ENCODE measurements at regions not wholly inside any gene's neighbourhood (a gene's known extent, or its start where the extent isn't known, plus 50 kb on each side); places are given as distances from the start of the nearest gene placed in this dataset.

GRCh38 chr11:134882671-134883297 lies 470.7 kb upstream of the B3GAT1 start:
- no peak for DNase-seq
- Histone ChIP-seq H3K36me3 (no peaks in the 10 kb centered on the region), H3K27me3 (no peaks in the 10 kb centered on the region), H3K4me3 (no peak overlapping the region), H3K27ac (no peak overlapping the region), H3K4me1 (ENCODE audit: insufficient read depth) (no peaks in the 10 kb centered on the region), H3K9me3 (no peaks in the 10 kb centered on the region)
- WGBS, 3 donors: 61 to 67% (median 62%) methylated on average over 13 of the region's 13 CpGs
- intact Hi-C loops (cut with DNase I): no loop called here
- TF ChIP-seq, protein P1, sequence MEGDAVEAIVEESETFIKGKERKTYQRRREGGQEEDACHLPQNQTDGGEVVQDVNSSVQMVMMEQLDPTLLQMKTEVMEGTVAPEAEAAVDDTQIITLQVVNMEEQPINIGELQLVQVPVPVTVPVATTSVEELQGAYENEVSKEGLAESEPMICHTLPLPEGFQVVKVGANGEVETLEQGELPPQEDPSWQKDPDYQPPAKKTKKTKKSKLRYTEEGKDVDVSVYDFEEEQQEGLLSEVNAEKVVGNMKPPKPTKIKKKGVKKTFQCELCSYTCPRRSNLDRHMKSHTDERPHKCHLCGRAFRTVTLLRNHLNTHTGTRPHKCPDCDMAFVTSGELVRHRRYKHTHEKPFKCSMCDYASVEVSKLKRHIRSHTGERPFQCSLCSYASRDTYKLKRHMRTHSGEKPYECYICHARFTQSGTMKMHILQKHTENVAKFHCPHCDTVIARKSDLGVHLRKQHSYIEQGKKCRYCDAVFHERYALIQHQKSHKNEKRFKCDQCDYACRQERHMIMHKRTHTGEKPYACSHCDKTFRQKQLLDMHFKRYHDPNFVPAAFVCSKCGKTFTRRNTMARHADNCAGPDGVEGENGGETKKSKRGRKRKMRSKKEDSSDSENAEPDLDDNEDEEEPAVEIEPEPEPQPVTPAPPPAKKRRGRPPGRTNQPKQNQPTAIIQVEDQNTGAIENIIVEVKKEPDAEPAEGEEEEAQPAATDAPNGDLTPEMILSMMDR (IDR thresholded peaks at IDR 0.05): no peak
- TF ChIP-seq EP300 (IDR thresholded peaks at IDR 0.05) (no peak), POLR2A (IDR thresholded peaks at IDR 0.05) (no peak)

- H3K36me3 ChIP-seq: no peaks in the 10 kb centered on the region
- 71 to 84% (median 74%) methylated on average over 11 of the region's 11 CpGs for WGBS, 3 donors
- H3K27me3 ChIP-seq: no peaks in the 10 kb centered on the region
- intact Hi-C loops (cut with DNase I): no loop called here
- no peak for TF ChIP-seq EP300 (IDR thresholded peaks at IDR 0.05)
- TF ChIP-seq, protein P1 (IDR thresholded peaks at IDR 0.05): no peak
- no peak for TF ChIP-seq POLR2A (IDR thresholded peaks at IDR 0.05)
- no peaks in the 10 kb centered on the region for H3K4me1 ChIP-seq (ENCODE audit: insufficient read depth)
- H3K4me3 ChIP-seq: no peak overlapping the region
- no peak for DNase-seq
- no peak overlapping the region for H3K27ac ChIP-seq
- H3K9me3 ChIP-seq: no peaks in the 10 kb centered on the region
These were observed 470.1 kb upstream of the B3GAT1 start for GRCh38 chr11:134882141-134882540.

DNA sequence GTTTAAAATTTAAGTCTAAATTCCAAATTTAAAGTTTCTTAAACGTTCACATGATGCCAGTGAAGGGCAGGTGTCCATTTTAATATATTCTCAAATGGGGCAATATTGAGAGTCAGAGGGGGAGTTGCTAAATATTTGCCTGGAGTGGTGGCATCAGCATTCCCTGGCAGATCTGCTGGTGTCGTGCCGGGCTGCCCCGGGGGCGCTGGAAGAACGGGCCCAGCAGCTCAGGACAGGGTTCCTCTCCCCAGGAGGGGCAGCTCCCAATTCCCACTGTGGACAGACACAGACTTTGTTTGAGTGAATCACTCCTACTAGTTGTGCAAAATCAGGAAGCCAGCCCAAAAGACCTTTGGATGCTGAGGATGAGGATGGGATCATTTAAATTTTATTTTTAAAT lies 468.7 kb upstream of the B3GAT1 start:
- no peak overlapping the region for H3K27ac ChIP-seq
- 70 to 82% (median 81%) methylated on average over 6 of the region's 6 CpGs for WGBS, 3 donors
- no peaks in the 10 kb centered on the region for H3K9me3 ChIP-seq
- H3K4me3 ChIP-seq: no peak overlapping the region
- no peaks in the 10 kb centered on the region for H3K36me3 ChIP-seq
- TF ChIP-seq EP300 (IDR thresholded peaks at IDR 0.05): no peak
- no peak for TF ChIP-seq POLR2A (IDR thresholded peaks at IDR 0.05)
- TF ChIP-seq, protein P1 (IDR thresholded peaks at IDR 0.05): no peak
- intact Hi-C loops (cut with DNase I): no loop called here
- no peak for DNase-seq
- no peaks in the 10 kb centered on the region for H3K4me1 ChIP-seq (ENCODE audit: insufficient read depth)
- no peaks in the 10 kb centered on the region for H3K27me3 ChIP-seq

DNA sequence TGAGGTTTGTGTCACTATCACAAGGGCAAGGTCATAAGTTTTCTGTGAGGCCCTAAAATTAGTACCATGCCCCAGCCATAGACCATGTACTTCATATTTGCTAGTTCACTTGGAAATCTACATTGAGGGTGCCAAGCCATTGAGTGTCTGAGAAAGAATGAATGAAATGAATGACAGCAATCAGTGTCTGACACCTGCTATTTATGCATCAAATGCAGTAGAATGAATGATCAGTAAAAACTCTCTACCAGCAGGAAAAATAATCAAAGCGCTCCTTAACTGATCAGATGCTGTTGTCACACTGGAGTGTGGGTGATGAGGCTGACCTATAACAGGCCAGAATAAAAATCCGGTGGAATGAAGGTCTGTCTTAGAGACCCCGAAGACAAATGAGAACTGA lies 467.9 kb upstream of the B3GAT1 start:
- H3K4me3 ChIP-seq: no peak overlapping the region
- H3K9me3 ChIP-seq: no peaks in the 10 kb centered on the region
- no peaks in the 10 kb centered on the region for H3K27me3 ChIP-seq
- H3K36me3 ChIP-seq: no peaks in the 10 kb centered on the region
- no peak overlapping the region for H3K27ac ChIP-seq
- 75 to 88% (median 81%) methylated on average over 3 of the region's 3 CpGs for WGBS, 3 donors
- TF ChIP-seq EP300 (IDR thresholded peaks at IDR 0.05) (no peak), POLR2A (IDR thresholded peaks at IDR 0.05) (no peak)
- TF ChIP-seq, protein P1 (IDR thresholded peaks at IDR 0.05): no peak
- H3K4me1 ChIP-seq (ENCODE audit: insufficient read depth): no peaks in the 10 kb centered on the region
- DNase-seq: no peak
- intact Hi-C loops (cut with DNase I): no loop called here
